Motor neuron (in vitro differentiated cells): ENCODE measurements at regions not wholly inside any gene's neighbourhood (a gene's known extent, or its start where the extent isn't known, plus 50 kb on each side); places are given as distances from the start of the nearest gene placed in this dataset.

Experiments
- ATAC-seq, 8 experiments: fragments of 200-7000 bp; cut with Tn5 transposase; replicated peaks in 6 of 8; 2 replicates each; pipeline ENCODE4 v1.8.0; 2021; ENCODE audit warnings: mild to moderate bottlenecking in 8 of 8, moderate library complexity in 8 of 8
- H3K27ac ChIP-seq, 2 donors: fragments of 250-450 bp; sonication (Bioruptor Pico); 2 replicates each; pipeline ENCODE4 v1.9.0; 2021; ENCODE audit warnings: antibody characterized with exemption in 2 of 2, mild to moderate bottlenecking in 2 of 2, moderate library complexity in 1 of 2
- H3K4me1 ChIP-seq, 2 donors: fragments of 250-450 bp; sonication (Bioruptor Pico); replicated peaks in 1 of 2; 2 replicates each; pipeline ENCODE4 v1.6.1; 2021; ENCODE audit warnings: antibody characterized with exemption in 2 of 2, mild to moderate bottlenecking in 2 of 2, moderate library complexity in 1 of 2
- H3K4me3 ChIP-seq, 5 donors: fragments of 250-450 bp; sonication (Bioruptor Pico); 2 replicates each; pipeline ENCODE4 v1.9.0; 2021; ENCODE audit warnings: antibody characterized with exemption in 5 of 5, mild to moderate bottlenecking in 5 of 5, moderate library complexity in 4 of 5
- WGBS, 10 experiments: fragments of 450-650 bp; shearing (Covaris generic); methylation state at CpG; one replicate each; pipeline ENCODE4 v1.0.0; 2022; 5-methylcytosine and 5-hydroxymethylcytosine counted together
- in situ Hi-C, 9 experiments: fragments of 400-800 bp; cut with MboI; loops; one replicate each; pipeline ENCODE4 v1.15.0; 2021; ENCODE audit warnings: low sequenced_read_pairs in 9 of 9, low pct_unique_long_range_greater_than_20kb in 2 of 9; ENCODE audit not compliant: unreplicated experiment in 9 of 9

DNA sequence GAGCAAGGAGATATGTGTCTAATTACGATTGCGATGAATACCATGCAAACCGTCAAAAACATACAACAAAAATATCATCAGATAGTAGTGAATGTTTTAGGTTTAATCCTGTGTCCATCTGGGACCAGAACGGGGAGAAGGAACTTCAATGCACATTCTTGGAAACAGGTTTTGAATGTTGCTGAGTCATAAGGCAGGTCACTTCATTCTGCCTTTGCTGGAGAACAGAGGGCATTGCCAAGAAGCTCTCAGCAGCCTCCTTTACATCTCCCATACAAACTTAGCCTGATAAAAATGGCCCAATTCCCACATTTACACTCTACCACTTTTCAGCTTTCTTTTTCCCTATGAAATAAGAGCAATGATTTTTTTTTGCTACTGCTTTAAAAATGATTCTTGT, 78.0 kb upstream of the KCNJ6 start:
- WGBS, 10 experiments, result 8 to 96% (median 74%) methylated on average over 1 to 4 of the region's 4 CpGs; no CpG with 5 or more reads in 1 of the 10 experiments
- in situ Hi-C loops, result no loop called here
- ATAC-seq, result peak in 2 of 8 experiments; percentile 24 to 43
- Histone ChIP-seq H3K27ac (no peak overlapping the region), H3K4me1 (no peaks in the 10 kb centered on the region), H3K4me3 (no peak overlapping the region)

GRCh38 chr21:38012672-38013071, 96.4 kb upstream of the KCNJ6 start:
- in situ Hi-C loops, result loop anchor here in 1 of 9 experiments (25.0 kb wide), 1 partner anchor 350 kb away; no protein-coding TSS in a partner anchor
- Histone ChIP-seq H3K4me1 (no peaks in the 10 kb centered on the region), H3K4me3 (no peak overlapping the region), H3K27ac (no peak overlapping the region)
- WGBS, 10 experiments, result 0 to 69% (median 29%) methylated on average over 2 to 4 of the region's 4 CpGs; no CpG with 5 or more reads in 1 of the 10 experiments
- ATAC-seq, result peak in 7 of 8 experiments; percentile 49 to 92 (median 70)

DNA sequence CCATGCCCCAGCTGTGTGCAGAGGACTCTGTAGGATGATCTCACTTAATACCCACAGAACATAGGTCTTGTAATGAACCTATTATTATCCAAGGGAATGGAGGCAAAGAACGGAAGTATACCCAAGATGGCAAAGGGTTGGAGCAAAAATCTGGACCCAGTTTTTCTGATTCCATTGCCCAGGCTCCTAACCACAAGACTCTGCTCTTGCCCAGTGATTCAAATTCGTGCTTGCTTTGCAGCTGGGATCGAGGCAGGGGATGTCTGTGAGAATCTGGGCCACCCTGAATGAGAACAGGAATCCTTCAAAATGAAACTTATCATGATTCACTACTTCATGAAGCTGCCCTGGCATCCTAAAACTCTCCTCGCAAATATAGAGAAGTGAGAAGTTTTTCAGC, 97.5 kb upstream of the KCNJ6 start:
- 0 to 100% (median 65%) methylated on average over 1 to 4 of the region's 4 CpGs; no CpG with 5 or more reads in 1 of the 10 experiments for WGBS, 10 experiments
- no peak for ATAC-seq
- Histone ChIP-seq H3K27ac (no peak overlapping the region), H3K4me1 (no peaks in the 10 kb centered on the region), H3K4me3 (no peak overlapping the region)
- in situ Hi-C loops, result loop anchor here in 1 of 9 experiments (25.0 kb wide), 1 partner anchor 349 kb away; no protein-coding TSS in a partner anchor

- ATAC-seq, result peak in 4 of 8 experiments; percentile 43 to 80 (median 50)
- no peak overlapping the region for H3K4me3 ChIP-seq
- WGBS, 10 experiments, result 0 to 57% (median 50%) methylated on average over 1 of the region's 1 CpG; no CpG with 5 or more reads in 5 of the 10 experiments
- no peaks in the 10 kb centered on the region for H3K4me1 ChIP-seq
- in situ Hi-C loops, result loop anchor here in 1 of 9 experiments (25.0 kb wide), 1 partner anchor 348 kb away; no protein-coding TSS in a partner anchor
- H3K27ac ChIP-seq, result no peak overlapping the region
Observed at GRCh38 chr21:38014298-38014697, 98.0 kb upstream of the KCNJ6 start.

GRCh38 chr21:38027901-38028498, 111.7 kb upstream of the KCNJ6 start:
- peaks cover 0 to 5% of the 10 kb centered on the region in 2 donors for H3K4me1 ChIP-seq
- ATAC-seq, result peak in 6 of 8 experiments; percentile 42 to 95 (median 66)
- in situ Hi-C loops, result no loop called here
- H3K27ac ChIP-seq, result no peak overlapping the region
- 0 to 82% (median 57%) methylated on average over 1 to 5 of the region's 6 CpGs; no CpG with 5 or more reads in 1 of the 10 experiments for WGBS, 10 experiments
- H3K4me3 ChIP-seq, result no peak overlapping the region

DNA sequence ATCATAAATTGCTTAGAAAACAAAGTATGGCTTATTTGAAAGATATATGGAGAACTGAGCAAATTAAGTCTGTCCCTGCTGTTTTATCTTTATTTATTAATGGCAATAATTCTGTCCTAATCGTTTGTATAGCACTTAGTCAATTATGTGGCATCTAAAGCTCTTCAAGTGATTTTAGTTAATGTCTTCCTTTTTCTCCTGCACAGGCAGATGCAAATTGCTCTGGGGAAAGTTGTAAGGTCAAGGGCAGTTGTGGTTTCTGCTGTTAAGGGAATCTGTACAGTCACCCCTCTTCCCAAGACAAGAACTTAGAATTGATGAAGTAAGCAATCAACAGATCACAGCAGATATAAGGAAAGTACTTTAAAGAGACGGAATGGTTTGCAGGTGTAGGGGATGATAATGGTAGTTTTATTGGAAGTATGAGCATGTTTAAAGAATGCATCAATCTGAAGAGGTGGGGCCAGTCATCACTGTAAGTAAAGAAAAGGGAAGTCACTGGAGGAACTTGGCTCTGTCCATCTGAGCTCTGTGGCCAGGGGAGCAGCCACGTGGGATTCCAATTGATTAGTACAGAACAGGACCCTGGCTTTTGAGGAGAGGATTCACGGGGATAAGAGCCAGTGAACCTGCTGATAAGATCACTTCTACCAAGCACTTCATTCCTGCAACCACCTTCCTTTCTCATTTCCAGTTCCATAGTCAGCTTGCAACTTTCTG, 116.0 kb upstream of the KCNJ6 start:
- peak in 5 of 8 experiments; percentile 25 to 80 (median 52) for ATAC-seq
- 0 to 72% (median 41%) methylated on average over 1 to 4 of the region's 4 CpGs; no CpG with 5 or more reads in 1 of the 10 experiments for WGBS, 10 experiments
- H3K4me3 ChIP-seq, result no peak overlapping the region
- in situ Hi-C loops, result no loop called here
- H3K4me1 ChIP-seq, result peaks cover 0 to 5% of the 10 kb centered on the region in 2 donors
- H3K27ac ChIP-seq, result no peak overlapping the region

- Histone ChIP-seq H3K4me1 (peaks cover 10 to 16% of the 10 kb centered on the region in 2 donors), H3K27ac (no peak overlapping the region), H3K4me3 (no peak overlapping the region)
- no peak for ATAC-seq
- in situ Hi-C loops, result no loop called here
- WGBS, 10 experiments, result 79 to 95% (median 88%) methylated on average over 3 to 7 of the region's 7 CpGs; no CpG with 5 or more reads in 4 of the 10 experiments
Observed at GRCh38 chr21:38036016-38036415, 119.8 kb upstream of the KCNJ6 start.

GRCh38 chr21:38037416-38037815, 121.2 kb upstream of the KCNJ6 start:
- Histone ChIP-seq H3K4me3 (no peak overlapping the region), H3K27ac (no peak overlapping the region), H3K4me1 (peaks cover 15 to 16% of the 10 kb centered on the region in 2 donors)
- no peak for ATAC-seq
- WGBS, 10 experiments, result 0 to 100% (median 33%) methylated on average over 1 to 3 of the region's 3 CpGs; no CpG with 5 or more reads in 3 of the 10 experiments
- in situ Hi-C loops, result no loop called here

DNA sequence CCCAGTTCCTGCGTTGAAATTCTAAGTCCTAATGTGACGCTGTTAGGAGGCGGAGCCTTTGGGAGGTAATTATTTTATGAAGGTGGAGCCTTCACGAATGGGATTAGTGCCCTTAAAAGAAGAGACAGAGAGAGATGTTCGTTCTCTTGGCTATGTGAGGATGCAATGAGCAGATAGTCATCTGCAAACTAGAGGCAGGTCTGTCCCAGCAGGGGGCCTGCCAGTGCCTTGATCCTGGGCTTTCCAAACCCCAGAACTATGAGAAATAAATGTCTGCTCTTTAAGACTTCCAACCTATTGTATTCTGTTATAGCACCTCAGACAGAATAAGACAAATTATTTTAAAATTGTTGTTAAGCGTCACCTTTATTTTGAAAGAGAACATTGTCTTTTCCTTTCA, 123.1 kb upstream of the KCNJ6 start:
- in situ Hi-C loops, result no loop called here
- H3K27ac ChIP-seq, result no peak overlapping the region
- WGBS, 10 experiments, result 43 to 93% (median 74%) methylated on average over 1 to 6 of the region's 6 CpGs
- H3K4me1 ChIP-seq, result peaks cover 15 to 16% of the 10 kb centered on the region in 2 donors
- H3K4me3 ChIP-seq, result no peak overlapping the region
- no peak for ATAC-seq

- H3K27ac ChIP-seq, result no peak overlapping the region
- in situ Hi-C loops, result no loop called here
- no peak overlapping the region for H3K4me3 ChIP-seq
- H3K4me1 ChIP-seq, result peaks cover 15 to 16% of the 10 kb centered on the region in 2 donors
- ATAC-seq, result no peak
Observed at GRCh38 chr21:38039841-38040240, 123.6 kb upstream of the KCNJ6 start.

- Histone ChIP-seq H3K27ac (no peak overlapping the region), H3K4me1 (peaks cover 15 to 16% of the 10 kb centered on the region in 2 donors), H3K4me3 (no peak overlapping the region)
- WGBS, 10 experiments, result 8 to 92% (median 41%) methylated on average over 1 to 4 of the region's 6 CpGs; no CpG with 5 or more reads in 3 of the 10 experiments
- peak in 2 of 8 experiments; percentile 28 to 40 for ATAC-seq
- in situ Hi-C loops, result no loop called here
Observed at GRCh38 chr21:38041493-38041892, 125.2 kb upstream of the KCNJ6 start.

GRCh38 chr21:38042246-38042645, 126.0 kb upstream of the KCNJ6 start:
- Histone ChIP-seq H3K4me1 (peaks cover 15 to 16% of the 10 kb centered on the region in 2 donors), H3K27ac (no peak overlapping the region), H3K4me3 (no peak overlapping the region)
- no peak for ATAC-seq
- 14 to 100% (median 82%) methylated on average over 1 to 2 of the region's 2 CpGs; no CpG with 5 or more reads in 4 of the 10 experiments for WGBS, 10 experiments
- in situ Hi-C loops, result no loop called here

- peak in 5 of 8 experiments; percentile 57 to 94 (median 62) for ATAC-seq
- Histone ChIP-seq H3K4me1 (peaks cover 0 to 12% of the 10 kb centered on the region in 2 donors), H3K27ac (no peak overlapping the region), H3K4me3 (no peak overlapping the region)
- in situ Hi-C loops, result no loop called here
- whole genome bisulfite sequencing, 10 experiments, result 7 to 60% (median 40%) methylated on average over 1 to 8 of the region's 9 CpGs; no CpG with 5 or more reads in 1 of the 10 experiments
Observed at GRCh38 chr21:38048167-38048566, 131.9 kb upstream of the KCNJ6 start.
